ENCODE measurements at regions not wholly inside any gene's neighbourhood (a gene's known extent, or its start where the extent isn't known, plus 50 kb on each side); places are given as distances from the start of the nearest gene placed in this dataset.

DNA sequence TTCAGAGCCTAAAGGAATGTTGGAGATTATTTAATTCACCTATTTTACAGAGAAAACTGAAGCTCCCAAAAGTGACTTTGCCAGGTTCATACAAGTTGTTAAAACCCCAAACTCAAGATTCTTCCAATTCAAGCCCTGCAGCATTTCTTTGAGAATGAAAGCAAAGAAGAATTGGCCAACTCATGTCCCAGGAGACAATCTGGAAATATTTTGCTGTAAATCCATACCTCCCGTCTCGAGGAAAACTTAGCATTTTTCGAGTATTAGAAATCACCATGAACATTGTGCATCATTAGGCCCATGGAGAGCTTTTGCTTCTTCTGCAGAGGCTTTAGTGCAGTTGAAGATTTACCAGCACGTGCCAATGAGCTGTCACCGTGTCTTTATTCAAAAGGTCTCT, 176.4 kb upstream of the KCNJ16 start:
- no peak for DNase-seq (ENCODE audit: low read depth in 2 of 2)

DNA sequence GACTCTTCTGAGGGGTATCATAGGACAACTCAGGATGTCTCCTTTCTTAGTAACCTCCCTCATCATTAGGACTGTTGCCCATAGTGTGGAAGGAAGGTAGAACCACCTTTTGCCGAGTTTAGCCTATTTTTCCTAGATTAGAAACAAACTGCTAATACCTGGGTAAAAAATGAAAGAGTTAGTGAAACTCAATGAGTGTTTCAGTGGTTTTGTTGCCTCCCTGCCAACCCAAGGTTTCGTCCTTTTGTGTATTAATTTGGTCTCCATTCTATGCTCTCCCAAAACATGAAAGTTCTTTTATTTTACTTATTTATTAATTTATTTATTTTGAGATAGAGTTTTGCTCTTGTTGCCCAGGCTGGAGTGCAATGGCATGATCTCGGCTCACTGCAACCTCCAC, 174.9 kb upstream of the KCNJ16 start:
- DNase-seq (ENCODE audit: low read depth in 2 of 2): no peak

DNA sequence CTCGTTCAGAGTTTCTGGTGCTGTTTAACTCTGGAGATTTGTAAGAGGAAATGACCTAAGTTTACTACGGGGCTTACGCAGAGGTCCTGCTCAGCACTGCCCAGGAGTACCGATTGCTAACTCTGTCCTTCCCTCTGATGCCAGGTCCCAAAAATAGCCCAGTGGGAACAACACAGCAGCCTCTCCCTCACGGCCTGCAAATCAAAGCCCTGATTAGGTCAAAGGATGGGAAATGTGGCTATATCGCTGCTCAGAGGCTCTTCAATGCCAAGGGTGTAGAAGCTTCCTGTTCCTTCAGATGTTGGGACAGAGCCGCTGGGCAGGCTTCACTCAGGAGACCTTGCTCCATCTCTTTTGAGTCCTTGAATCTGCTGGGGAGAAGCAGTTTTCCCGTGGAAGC, 174.2 kb upstream of the KCNJ16 start:
- DNase-seq (ENCODE audit: low read depth in 2 of 2): no peak

DNA sequence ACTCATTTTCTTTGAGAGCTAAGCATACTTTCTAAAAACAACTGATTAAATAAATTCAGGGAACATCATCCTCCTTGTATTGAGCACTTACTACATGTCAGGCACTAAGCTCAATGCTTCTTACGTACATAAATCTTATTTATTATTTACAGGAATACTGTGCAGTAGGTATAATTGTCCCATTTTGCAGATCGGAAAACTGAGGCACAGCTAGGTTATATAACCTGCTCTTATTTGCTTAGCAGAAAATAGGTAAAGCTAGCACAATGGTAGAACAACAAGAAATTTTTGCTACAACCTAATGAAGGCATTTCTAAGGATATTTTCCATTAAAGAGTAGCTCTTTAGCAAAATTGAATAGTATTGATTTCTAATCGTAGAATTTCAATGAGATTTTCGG, 168.7 kb upstream of the KCNJ16 start:
- no peak for DNase-seq (ENCODE audit: low read depth in 2 of 2)

DNA sequence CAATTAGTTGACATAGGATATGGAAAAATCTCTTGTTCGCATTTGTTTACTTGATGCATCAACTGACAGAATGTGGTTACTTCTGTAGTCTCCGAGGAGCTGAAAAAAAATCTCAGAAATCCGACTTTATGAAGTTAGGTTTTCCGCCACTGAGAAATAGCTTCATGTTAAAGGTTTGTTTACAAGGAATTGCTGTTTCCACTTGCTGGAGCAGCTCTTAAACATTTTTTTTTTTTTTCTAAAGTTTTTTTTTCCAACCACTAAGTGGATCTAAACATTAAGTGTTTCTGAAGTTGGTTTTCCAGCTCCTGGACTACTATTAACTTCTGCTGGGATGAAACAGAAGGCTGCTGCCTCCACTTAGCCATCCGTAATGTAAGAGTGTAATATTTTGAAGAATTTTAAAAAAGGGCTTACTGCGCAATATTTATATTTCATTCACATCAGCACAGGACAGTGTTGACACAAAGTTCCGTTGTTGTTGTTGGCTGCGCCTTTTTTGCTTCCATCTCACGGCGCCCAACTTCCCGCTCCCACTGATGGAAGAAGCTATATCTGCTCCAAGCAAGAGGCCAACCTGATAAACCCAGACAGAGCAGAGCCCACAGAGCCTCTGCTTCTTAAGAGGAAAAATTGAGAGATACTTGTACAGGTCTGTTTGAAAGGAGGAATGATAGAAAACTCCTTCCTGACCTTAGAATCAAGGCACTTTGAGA, 167.7 kb upstream of the KCNJ16 start:
- DNase-seq (ENCODE audit: low read depth in 2 of 2): no peak

DNA sequence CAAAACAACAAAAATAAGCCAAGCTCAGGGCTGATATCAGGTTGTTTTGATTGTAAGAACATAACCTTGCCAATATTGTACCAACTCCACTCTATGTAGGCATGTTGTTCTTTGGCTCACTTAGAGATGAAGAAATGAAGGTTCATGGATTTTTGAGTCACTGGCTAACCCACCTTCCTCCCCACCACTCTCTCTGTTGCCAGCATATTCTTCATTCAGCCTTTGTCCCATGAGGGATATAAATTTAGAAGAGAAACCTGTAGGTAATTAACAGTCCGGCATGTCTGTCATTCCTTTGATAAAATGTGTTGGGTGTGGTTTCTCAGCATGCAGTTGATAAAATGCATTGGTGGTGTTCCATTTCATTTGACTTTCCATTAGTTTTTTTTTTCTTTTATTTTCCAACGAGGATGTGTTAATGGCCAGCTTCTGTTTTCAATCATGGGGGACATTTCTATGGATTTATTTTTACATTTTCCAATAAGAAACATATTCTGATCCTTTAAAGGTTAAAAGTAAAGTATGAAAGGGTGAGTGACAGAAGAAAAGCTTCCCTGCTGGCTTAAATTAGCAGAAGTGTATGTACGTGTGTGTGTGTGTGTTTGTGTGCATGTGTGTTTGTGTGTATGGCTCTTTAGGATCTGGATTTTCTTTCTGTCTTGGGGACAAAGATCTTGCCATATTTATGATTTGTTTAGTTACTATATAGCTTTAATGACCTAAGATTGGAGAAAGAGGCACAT, 166.2 kb upstream of the KCNJ16 start:
- DNase-seq (ENCODE audit: low read depth in 2 of 2): no peak

DNA sequence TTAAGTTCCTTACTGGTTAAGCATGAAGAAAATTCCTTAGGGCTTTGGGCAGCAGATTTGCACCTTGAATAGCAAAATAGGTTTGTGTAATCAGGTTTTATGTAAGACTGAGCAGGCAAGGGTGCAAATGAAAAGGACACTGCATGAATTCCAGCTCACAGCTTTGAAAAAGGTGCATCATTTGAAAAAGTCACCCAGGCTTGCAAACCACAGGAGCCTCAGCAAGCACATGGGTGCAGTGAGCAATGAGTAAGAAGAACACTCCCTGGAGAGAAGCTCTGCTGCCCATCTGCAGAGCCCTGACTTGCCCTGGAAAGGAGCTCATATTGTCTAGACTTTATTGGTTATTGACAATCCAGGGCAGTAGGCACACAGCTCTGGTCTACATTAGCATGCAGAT, 165.6 kb upstream of the KCNJ16 start:
- DNase-seq (ENCODE audit: low read depth in 2 of 2): no peak

DNA sequence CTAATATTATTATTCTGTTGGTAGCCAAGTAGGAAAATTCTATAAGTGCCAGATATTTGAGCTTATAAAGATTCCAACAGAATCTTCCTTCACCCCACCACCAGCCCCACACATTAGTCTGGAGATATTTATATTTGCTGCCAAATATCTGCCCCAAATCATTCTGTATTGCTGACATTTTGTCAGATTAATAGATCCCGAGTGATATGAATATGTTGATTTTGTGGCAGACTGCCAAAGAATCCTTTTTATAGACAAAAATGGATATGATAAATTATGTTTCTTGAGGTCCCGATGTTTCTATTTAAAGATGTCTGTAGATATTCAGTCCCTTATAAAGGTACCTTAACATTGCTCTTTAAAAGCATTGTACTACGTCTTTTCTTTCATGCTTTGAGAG, 162.2 kb upstream of the KCNJ16 start:
- DNase-seq (ENCODE audit: low read depth in 2 of 2): no peak

DNA sequence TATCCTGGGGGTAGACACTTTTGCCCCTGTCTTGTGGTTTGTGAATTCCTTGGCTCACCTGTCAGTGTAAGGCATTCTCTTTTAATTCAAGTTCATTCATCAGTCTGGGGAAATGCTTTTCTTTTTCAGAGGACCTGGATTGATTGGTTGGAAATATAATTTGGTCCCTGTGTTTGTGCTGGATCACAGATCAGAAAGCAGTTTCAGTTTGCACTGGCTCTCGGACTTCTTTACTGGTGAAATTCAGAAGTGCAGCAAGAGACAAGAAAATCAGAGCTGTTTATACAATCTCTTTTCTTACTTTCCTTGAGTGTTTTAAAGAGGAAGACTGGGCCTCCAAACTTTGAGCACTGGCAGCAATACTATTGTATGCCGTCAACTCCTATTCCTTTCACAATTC, 161.8 kb upstream of the KCNJ16 start:
- no peak for DNase-seq (ENCODE audit: low read depth in 2 of 2)

DNA sequence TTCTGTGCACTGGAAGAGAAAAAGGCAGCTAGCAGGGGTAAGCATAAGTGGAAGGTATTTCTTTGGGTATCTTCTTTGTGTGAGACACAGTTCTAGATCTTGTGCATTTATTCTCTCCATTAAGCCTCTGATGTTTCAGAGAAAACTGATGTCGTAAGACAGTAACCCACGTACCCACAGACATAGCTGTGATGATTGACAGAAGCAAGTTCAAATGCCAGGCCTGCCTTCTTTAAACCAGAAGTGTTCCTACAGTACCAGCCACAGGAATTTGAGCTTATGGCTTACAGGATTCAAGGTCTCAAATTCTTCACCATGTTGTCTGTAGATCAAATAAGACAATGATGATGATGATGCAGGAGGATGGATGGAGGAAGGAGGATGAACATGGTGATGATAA, 161.4 kb upstream of the KCNJ16 start:
- no peak for DNase-seq (ENCODE audit: low read depth in 2 of 2)

DNA sequence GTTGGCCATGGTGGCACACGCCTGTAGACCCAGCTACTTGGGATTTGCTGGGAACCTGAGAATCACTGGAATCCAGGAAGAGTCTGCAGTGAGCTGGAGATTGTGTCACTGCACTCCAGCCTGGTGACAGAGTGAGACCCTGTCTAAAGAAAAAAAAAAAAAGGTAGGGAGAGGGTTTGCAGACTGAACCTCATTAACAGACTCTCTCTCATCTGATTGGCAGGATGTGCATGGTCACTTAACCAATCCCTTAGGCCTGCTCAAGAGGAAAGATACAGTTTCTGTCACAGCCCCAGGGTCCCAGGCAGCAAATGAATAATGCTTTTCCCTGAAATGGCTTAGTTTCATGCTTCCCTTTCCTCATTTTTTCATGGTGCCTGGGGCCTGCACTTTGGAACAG, 160.5 kb upstream of the KCNJ16 start:
- no peak for DNase-seq (ENCODE audit: low read depth in 2 of 2)

DNA sequence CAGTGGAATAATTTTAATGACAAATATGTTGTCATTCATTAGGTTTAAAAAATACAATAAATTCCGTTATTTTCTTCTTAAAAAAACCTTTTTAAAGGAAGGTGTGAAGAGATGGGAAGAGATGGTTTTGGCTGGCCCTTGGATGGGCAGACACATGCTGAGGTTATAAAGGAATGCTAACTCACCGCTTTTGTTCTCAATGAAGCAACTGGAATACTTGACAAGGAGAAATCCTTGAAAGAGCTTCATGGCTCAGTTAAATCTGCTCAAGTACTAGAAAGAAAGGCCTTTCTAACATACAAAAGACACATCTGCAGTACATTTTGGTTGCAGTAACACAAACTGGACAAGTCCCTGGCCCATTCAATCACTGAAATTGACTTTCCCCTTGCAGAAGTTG, 158.3 kb upstream of the KCNJ16 start:
- no peak for DNase-seq (ENCODE audit: low read depth in 2 of 2)

DNA sequence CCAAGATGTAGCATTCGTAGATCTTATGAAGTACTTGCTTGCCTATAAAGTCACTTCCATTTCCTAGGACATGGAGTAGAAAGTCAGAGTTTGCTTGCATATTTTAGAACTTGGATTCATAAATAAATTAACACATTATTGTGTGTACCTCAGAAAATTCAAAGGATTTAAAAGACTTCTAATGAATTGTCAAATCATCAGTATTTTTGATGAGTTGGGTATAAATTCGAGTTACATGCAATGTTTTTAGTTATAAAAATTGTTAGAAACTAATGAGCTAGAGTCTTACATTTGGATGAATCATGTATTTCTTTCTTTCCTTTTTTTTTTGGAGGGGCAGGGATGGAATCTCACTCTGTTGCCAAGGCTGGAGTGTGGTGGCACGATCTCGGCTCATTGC, 156.9 kb upstream of the KCNJ16 start:
- no peak for DNase-seq (ENCODE audit: low read depth in 2 of 2)

DNA sequence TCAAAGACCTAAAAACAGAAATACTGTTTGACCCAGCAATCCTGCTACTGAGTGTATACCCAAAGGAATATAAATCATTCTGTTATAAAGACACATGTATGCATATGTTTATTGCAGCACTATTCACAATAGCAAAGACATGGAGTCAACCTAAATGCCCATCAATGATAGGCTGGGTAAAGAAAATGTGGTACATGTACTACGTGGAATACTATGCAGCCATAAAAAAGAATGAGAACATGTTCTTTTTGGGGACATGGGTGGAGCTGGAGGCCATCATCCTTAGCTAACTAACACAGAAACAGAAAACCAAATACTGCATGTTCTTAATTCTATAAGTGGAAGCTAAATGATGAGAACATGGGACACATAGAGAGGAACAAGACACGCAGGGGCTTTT, 155.2 kb upstream of the KCNJ16 start:
- no peak for DNase-seq (ENCODE audit: low read depth in 2 of 2)

DNA sequence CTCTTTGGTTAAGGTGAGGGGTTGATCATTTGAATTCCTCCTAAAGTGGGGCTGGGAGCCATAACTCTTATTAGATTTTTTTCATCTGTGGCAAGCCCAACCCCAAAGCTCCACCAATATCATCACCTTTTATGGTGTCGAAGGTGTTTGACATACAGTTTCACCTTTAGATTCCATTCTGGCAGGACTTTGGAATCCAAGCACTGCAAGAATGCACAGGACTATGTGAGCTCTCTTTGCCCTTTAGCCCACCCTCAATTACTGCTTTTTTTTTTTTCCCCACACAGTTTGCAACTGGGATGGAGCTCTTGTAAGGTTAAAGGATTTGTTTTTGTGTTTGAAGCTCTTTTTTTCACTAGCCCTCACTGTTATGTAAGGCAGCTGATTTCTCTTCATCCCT, 154.0 kb upstream of the KCNJ16 start:
- DNase-seq (ENCODE audit: low read depth in 2 of 2): no peak

DNA sequence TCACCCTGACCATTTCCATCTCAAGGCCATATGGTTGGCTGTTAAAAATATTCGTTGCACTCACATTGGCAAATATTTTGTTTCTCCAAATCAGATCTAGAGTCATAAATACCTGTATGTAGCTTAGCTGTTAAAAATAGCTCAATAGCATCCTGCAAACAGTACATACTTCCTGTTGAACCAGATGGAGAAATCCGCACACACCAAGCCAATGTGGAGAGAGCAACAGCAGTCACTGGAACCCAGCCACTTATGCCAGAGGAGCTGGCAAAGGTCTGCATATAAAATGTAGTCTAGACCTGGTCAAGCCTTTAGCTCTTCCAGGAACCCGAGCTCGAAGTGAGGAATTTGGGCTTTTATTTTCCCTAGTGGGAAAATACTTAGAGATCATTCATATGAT, 146.4 kb upstream of the KCNJ16 start:
- no peak for DNase-seq (ENCODE audit: low read depth in 2 of 2)

DNA sequence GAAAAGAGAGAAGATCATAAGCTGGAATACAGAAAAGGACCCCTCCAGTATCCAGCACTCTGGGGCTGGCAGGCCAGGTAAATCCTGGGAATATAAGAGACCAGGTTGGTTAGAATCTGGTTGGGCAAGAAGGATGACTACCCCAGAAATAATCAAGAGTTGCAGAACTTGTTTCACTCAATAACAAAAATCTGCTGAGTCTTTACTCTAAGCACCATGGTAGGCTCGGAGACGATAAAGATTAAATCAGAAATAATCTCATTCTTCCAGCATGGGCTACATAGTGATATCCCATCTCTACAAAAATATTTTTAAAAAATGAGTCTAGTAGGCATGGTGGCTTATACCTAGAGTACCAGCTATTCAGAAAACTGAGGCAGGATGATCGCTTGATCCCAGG, 138.0 kb upstream of the KCNJ16 start:
- no peak for DNase-seq (ENCODE audit: low read depth in 2 of 2)

DNA sequence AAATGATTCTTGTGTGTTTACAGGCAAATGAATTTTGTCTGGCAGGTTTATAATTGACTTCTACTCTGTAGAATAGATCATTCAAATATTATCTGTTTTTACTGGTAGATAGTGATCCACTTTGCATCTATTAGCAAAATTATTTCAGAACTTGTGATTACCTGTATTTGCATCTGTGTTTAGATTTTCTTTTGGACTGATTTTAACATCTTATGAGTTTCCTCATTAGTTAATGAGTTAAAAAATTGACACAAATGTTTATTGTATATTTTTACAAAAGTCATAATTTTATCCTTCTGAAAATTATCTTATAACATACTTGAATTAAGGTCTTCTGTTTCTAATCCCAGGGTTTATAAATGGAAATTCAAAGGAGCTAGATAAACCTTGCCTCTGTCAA, 132.0 kb upstream of the KCNJ16 start:
- no peak for DNase-seq (ENCODE audit: low read depth in 2 of 2)

DNA sequence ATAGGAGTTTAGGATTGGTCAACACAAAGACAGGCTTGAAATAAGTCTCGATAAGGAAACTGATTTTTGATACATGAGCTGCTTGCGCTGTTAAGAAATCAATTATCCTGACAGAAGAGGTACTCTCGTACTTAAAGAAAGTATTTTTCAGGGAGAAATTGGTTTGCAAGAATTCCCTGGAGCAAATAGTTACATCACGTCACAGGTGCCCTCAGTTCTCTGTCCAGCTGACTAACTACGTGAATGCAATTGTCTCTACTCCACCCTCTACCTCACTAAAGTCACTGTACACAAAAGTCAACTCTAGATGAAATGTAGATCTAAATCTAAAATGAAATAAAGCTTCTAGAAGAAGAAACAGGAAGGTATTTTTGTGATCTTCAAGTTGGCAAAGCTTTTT, 130.6 kb upstream of the KCNJ16 start:
- DNase-seq (ENCODE audit: low read depth in 2 of 2): no peak

DNA sequence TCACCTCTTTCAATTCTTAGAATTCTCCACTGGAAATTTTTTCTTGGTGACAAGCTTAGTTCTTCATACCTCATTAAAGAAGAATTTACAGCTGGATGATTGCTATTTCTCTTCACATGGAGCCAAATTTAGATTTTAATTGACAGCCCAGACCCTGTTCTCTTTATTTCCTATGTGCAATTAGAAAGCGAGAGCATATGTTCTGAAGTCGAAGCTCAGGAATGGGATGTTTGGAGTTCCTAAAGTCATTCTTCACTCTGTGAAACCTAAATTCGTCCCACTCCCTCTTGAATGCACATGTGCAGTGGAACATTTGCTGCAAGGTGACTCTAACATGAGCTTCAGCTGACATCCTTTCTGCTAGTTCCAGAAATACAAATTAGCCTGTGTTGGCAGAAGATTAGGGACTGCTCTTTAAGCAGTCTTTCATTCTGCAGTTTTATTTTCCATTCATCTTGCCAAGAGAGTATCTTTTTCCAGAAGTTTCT, 129.3 kb upstream of the KCNJ16 start:
- no peak for DNase-seq (ENCODE audit: low read depth in 2 of 2)

DNA sequence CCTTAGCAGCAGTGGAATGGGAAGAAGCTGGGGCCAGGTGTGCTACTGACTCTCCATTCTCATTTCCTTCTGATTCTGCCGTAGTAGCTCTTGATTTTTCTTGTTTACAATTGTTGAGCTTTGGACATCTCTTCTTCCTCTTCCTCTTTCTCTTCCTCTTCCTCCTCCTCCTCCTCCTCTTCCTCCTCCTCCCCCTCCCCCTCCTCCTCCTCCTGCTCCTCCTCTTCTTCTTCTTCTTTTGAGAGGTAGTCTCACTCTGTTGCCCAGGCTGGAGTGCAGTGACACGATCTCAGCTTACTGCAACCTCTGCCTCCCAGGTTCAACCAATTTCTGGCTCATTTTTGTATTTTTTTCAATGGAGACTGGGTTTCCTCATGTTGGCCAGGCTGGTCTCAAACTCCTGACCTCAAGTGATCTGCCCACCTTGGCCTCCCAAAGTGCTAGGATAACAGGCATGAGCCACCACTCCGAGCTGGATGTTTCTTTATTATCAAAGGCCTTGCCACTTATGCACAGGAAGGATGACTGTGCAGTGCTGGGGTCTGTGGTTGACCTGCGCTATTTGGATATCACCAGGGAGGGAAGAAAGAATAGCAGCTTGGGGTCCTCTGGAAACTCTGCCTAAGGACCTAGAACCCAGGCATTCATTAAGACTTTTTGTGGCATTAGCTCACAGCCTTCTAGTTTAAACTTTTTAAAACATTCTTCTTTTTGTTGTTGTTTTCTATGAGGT, 127.8 kb upstream of the KCNJ16 start:
- no peak for DNase-seq (ENCODE audit: low read depth in 2 of 2)

DNA sequence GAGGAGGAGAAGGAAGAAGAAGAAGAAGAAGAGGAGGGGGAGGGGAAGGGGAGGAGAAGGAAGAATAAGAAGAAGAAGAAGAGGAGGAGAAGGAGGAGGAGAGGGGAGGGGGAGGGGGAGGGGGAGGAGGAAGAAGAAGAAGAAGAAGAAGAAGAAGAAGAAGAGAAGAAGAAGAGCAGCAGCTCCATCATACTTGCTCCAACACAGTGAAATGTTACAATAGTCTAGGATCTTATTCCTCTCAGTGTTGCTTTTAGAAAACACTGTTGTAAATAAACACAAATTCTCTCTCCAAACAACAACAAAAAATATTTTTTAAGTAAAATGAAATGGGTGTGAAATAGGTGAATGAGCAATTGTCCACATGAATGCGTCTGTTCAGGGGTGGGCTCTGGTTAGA, 126.6 kb upstream of the KCNJ16 start:
- no peak for DNase-seq (ENCODE audit: low read depth in 2 of 2)

DNA sequence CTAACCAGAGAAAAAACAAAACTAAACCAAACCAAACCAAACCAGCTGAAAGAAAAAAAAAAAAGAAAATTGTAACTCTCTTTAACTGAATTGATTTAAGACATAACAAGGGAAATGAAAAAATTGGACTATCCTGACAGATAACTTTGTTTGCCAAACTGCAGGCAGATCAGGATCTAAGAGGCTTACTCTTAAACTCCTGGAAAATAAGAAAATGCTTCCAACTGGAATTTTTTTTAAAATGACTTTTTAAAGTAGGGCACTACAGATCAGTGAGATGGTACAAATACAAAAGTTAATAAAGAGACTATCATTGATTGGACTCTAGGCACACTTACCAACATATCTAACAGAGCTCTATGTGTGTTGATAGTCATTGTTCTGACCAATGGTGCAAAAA, 125.5 kb upstream of the KCNJ16 start:
- DNase-seq (ENCODE audit: low read depth in 2 of 2): no peak

All from activated CD4-positive, alpha-beta T cell treated with anti-CD3 and anti-CD28 coated beads for 24 hours (primary cell).